ENCODE measurements at regions not wholly inside any gene's neighbourhood (a gene's known extent, or its start where the extent isn't known, plus 50 kb on each side); places are given as distances from the start of the nearest gene placed in this dataset.

GRCh38 chr16:29204806-29205135 is 201.7 kb downstream of the NPIPB11 start:
- TF ChIP-seq CTCF (IDR thresholded peaks at IDR 0.05) (no peak), POLR2A (IDR thresholded peaks at IDR 0.05) (no peak)
